ENCODE measurements at regions not wholly inside any gene's neighbourhood (a gene's known extent, or its start where the extent isn't known, plus 50 kb on each side); places are given as distances from the start of the nearest gene placed in this dataset.
A peak's percentile ranks its signal among the peaks of the same experiment; 100 is the strongest.

GRCh38 chr13:34435338-34435737 lies 506.7 kb upstream of the NBEA start:
- Histone ChIP-seq H3K36me3 (no peaks in the 10 kb centered on the region), H3K4me1 (no peaks in the 10 kb centered on the region), H3K27ac (no peak overlapping the region), H3K9me3 (no peaks in the 10 kb centered on the region), H3K27me3 (no peaks in the 10 kb centered on the region), H3K4me3 (no peak overlapping the region)
- WGBS, 4 donors, result 75 to 82% (median 80%) methylated on average over 3 of the region's 3 CpGs
- DNase-seq (no peak), ATAC-seq (peak in 2 of 4 donors; percentile 69 to 70)
- intact Hi-C loops (cut with DNase I), result no loop called here
- TF ChIP-seq POLR2A (IDR thresholded peaks at IDR 0.05) (no peak), CTCF (IDR thresholded peaks at IDR 0.05) (no peak)

- H3K27ac ChIP-seq, result no peak overlapping the region
- no peak for ATAC-seq
- no peaks in the 10 kb centered on the region for H3K36me3 ChIP-seq
- no peaks in the 10 kb centered on the region for H3K9me3 ChIP-seq
- TF ChIP-seq CTCF (IDR thresholded peaks at IDR 0.05), result no peak
- TF ChIP-seq POLR2A (IDR thresholded peaks at IDR 0.05), result no peak
- no peaks in the 10 kb centered on the region for H3K4me1 ChIP-seq
- no peak for DNase-seq
- intact Hi-C loops (cut with DNase I), result no loop called here
- no peak overlapping the region for H3K4me3 ChIP-seq
- no peaks in the 10 kb centered on the region for H3K27me3 ChIP-seq
Measured at GRCh38 chr13:34437873-34438272, 504.2 kb upstream of the NBEA start.

GRCh38 chr13:34452831-34453230 lies 489.2 kb upstream of the NBEA start:
- intact Hi-C loops (cut with DNase I), result no loop called here
- Histone ChIP-seq H3K27ac (no peak overlapping the region), H3K9me3 (peaks cover 0 to 1% (median 0%) of the 10 kb centered on the region in 12 donors), H3K4me1 (no peaks in the 10 kb centered on the region), H3K36me3 (no peaks in the 10 kb centered on the region), H3K27me3 (no peaks in the 10 kb centered on the region), H3K4me3 (no peak overlapping the region)
- TF ChIP-seq POLR2A (IDR thresholded peaks at IDR 0.05), result no peak
- no peak for TF ChIP-seq CTCF (IDR thresholded peaks at IDR 0.05)
- DNase-seq (no peak), ATAC-seq (no peak)

GRCh38 chr13:34458756-34459715 lies 483.0 kb upstream of the NBEA start:
- peak; percentile 57 to 81 (median 73) for ATAC-seq
- DNase-seq, result peak in 3 of 5 donors; percentile 22 to 30 (median 27)
- peak overlapping the region in 8 of 12 donors; percentile 0 to 67 (median 58) for H3K27ac ChIP-seq
- H3K4me1 ChIP-seq, result peaks cover 0 to 22% (median 5%) of the 10 kb centered on the region in 12 donors
- TF ChIP-seq POLR2A (IDR thresholded peaks at IDR 0.05), result no peak
- TF ChIP-seq CTCF (IDR thresholded peaks at IDR 0.05), result no peak
- 32 to 46% (median 37%) methylated on average over 4 of the region's 4 CpGs for WGBS, 4 donors
- no peaks in the 10 kb centered on the region for H3K36me3 ChIP-seq
- H3K9me3 ChIP-seq, result peaks cover 0 to 7% (median 0%) of the 10 kb centered on the region in 12 donors
- intact Hi-C loops (cut with DNase I), result no loop called here
- no peak overlapping the region for H3K4me3 ChIP-seq
- H3K27me3 ChIP-seq, result no peaks in the 10 kb centered on the region

All from heart left ventricle (tissue), 16 donors.